Natural killer cell (primary cell): ENCODE measurements at regions not wholly inside any gene's neighbourhood (a gene's known extent, or its start where the extent isn't known, plus 50 kb on each side); places are given as distances from the start of the nearest gene placed in this dataset.

Experiments
- ATAC-seq, 3 donors: fragments of 150-1000 bp in 2 of 3; fragments of 200-7000 bp in 1 of 3; cut with Tn5 transposase; 1 replicate in 1 of 3; 2 replicates in 2 of 3; pipeline ENCODE4 v1.10.0; 2021; ENCODE audit warnings: mild to moderate bottlenecking in 2 of 3, moderate library complexity in 2 of 3
- DNase-seq, 2 donors: peaks; one replicate each; pipeline versions ENCODE4 v3.0.0 to v3.0.0-alpha.2; 2013 to 2021; ENCODE audit warnings: mixed read lengths in 1 of 2
- H3K27ac ChIP-seq: one replicate; pipeline ENCODE4 v1.5.1; 2013; ENCODE audit warnings: mild to moderate bottlenecking, low read length
- H3K27me3 ChIP-seq: one replicate; pipeline ENCODE4 v1.6.1; 2013; ENCODE audit warnings: low read length; ENCODE audit not compliant: control insufficient read depth, insufficient read depth
- H3K36me3 ChIP-seq: one replicate; pipeline ENCODE4 v1.6.1; 2013; ENCODE audit warnings: low read length; ENCODE audit not compliant: control insufficient read depth, insufficient read depth
- H3K4me1 ChIP-seq: one replicate; pipeline ENCODE4 v1.6.1; 2013; ENCODE audit warnings: low read length; ENCODE audit not compliant: control insufficient read depth, insufficient read depth
- H3K4me3 ChIP-seq: one replicate; pipeline ENCODE4 v1.5.1; 2013; ENCODE audit warnings: low read length
- H3K9me3 ChIP-seq: one replicate; pipeline ENCODE4 v1.6.1; 2013; ENCODE audit warnings: low read length; ENCODE audit not compliant: control insufficient read depth, insufficient read depth
- H3K27ac Mint-ChIP-seq, 2 donors: one replicate each; pipeline ENCODE4 v1.8.0; 2022; ENCODE audit warnings: mild to moderate bottlenecking in 2 of 2, mixed read lengths in 2 of 2, moderate library complexity in 1 of 2
- H3K27me3 Mint-ChIP-seq, 2 donors: one replicate each; pipeline ENCODE4 v1.8.0; 2022; ENCODE audit warnings: low read depth in 2 of 2, mixed read lengths in 2 of 2
- H3K36me3 Mint-ChIP-seq: one replicate; pipeline ENCODE4 v1.8.0; 2022; ENCODE audit warnings: mixed read lengths
- H3K4me1 Mint-ChIP-seq, 2 donors: one replicate each; pipeline ENCODE4 v1.8.0; 2022; ENCODE audit warnings: mixed read lengths in 2 of 2
- H3K4me3 Mint-ChIP-seq: one replicate; pipeline ENCODE4 v1.8.0; 2022; ENCODE audit warnings: mild to moderate bottlenecking, moderate library complexity, mixed read lengths
- H3K9me3 Mint-ChIP-seq, 2 donors: one replicate each; pipeline ENCODE4 v1.8.0; 2022; ENCODE audit warnings: mixed read lengths in 2 of 2
- WGBS: methylation state at CpG from one replicate; pipeline ENCODE4 v1.1.7; 2013; ENCODE audit warnings: missing lambda C conversion rate; ENCODE audit not compliant: insufficient coverage; 5-methylcytosine and 5-hydroxymethylcytosine counted together
- intact Hi-C: fragments of 100-400 bp; cut with micrococcal nuclease; formaldehyde crosslinking; loops from one replicate; pipeline ENCODE4 v1.14.2; 2022
- TF ChIP-seq, protein P1 (sequence below): fragments of 200-600 bp; IDR thresholded peaks from one replicate; pipeline ENCODE4 v1.8.0; 2022; ENCODE audit warnings: antibody characterized with exemption

DNA sequence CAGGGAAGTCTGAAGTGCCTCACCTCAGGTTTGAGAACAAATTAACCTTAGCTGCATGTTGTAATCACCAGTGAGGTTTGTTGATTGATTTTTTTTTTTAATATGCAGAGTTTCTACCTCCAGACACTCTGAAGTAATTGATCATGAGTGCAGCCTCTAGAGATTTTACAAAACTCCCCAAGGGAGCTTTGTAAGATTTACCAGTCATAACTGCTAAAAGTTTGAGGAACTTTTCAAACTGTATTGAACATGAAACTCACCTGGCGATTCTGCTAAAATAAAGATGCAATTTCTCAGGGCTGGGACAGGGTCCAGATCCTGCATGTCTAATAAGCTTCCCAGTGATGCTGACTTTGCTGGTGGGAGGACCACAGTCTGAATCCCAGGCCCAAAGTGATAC, 339.6 kb upstream of the DCC start:
- H3K36me3 Mint-ChIP-seq = no peaks in the 10 kb centered on the region
- no peak overlapping the region for H3K4me3 Mint-ChIP-seq
- peaks cover 4% of the 10 kb centered on the region for H3K9me3 ChIP-seq
- ATAC-seq (no peak), DNase-seq (no peak)
- H3K27ac Mint-ChIP-seq = no peak overlapping the region
- no peaks in the 10 kb centered on the region for H3K4me1 Mint-ChIP-seq
- H3K4me1 ChIP-seq = no peaks in the 10 kb centered on the region
- TF ChIP-seq, protein P1, sequence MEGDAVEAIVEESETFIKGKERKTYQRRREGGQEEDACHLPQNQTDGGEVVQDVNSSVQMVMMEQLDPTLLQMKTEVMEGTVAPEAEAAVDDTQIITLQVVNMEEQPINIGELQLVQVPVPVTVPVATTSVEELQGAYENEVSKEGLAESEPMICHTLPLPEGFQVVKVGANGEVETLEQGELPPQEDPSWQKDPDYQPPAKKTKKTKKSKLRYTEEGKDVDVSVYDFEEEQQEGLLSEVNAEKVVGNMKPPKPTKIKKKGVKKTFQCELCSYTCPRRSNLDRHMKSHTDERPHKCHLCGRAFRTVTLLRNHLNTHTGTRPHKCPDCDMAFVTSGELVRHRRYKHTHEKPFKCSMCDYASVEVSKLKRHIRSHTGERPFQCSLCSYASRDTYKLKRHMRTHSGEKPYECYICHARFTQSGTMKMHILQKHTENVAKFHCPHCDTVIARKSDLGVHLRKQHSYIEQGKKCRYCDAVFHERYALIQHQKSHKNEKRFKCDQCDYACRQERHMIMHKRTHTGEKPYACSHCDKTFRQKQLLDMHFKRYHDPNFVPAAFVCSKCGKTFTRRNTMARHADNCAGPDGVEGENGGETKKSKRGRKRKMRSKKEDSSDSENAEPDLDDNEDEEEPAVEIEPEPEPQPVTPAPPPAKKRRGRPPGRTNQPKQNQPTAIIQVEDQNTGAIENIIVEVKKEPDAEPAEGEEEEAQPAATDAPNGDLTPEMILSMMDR = no peak
- peaks cover 0 to 7% of the 10 kb centered on the region in 2 donors for H3K9me3 Mint-ChIP-seq
- no peaks in the 10 kb centered on the region for H3K36me3 ChIP-seq
- intact Hi-C loops = no loop called here
- no peak overlapping the region for H3K27ac ChIP-seq
- WGBS = 88% methylated on average over 1 of the region's 1 CpG
- no peak overlapping the region for H3K4me3 ChIP-seq
- no peaks in the 10 kb centered on the region for H3K27me3 ChIP-seq
- no peaks in the 10 kb centered on the region for H3K27me3 Mint-ChIP-seq

DNA sequence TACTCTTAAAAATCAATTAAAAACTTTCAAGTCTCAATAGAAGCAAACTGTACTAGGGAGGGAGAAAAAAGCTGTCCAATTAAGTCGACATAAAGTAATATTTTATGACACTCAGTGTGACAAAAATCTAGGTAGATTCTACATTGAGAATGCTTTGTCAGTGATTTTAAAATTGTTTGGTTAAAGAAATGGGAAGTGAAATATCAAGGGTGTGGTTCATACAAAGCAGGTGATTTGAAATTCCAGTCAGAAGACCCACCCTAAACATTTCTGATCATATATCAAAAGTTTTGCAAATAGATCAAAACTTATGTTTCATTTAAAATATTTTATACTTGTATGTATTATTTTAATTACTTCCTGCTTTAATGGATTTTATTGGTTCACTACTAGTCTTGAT, 338.9 kb upstream of the DCC start:
- H3K27me3 ChIP-seq = no peaks in the 10 kb centered on the region
- Mint-ChIP-seq H3K4me3 (no peak overlapping the region), H3K9me3 (peaks cover 0 to 5% of the 10 kb centered on the region in 2 donors), H3K27me3 (no peaks in the 10 kb centered on the region), H3K36me3 (no peaks in the 10 kb centered on the region), H3K27ac (no peak overlapping the region), H3K4me1 (no peaks in the 10 kb centered on the region)
- no peak overlapping the region for H3K27ac ChIP-seq
- peaks cover 4% of the 10 kb centered on the region for H3K9me3 ChIP-seq
- H3K36me3 ChIP-seq = no peaks in the 10 kb centered on the region
- H3K4me1 ChIP-seq = no peaks in the 10 kb centered on the region
- 88% methylated on average over 1 of the region's 1 CpG for WGBS
- H3K4me3 ChIP-seq = no peak overlapping the region
- ATAC-seq (no peak), DNase-seq (no peak)
- intact Hi-C loops = no loop called here
- TF ChIP-seq, protein P1 = no peak

DNA sequence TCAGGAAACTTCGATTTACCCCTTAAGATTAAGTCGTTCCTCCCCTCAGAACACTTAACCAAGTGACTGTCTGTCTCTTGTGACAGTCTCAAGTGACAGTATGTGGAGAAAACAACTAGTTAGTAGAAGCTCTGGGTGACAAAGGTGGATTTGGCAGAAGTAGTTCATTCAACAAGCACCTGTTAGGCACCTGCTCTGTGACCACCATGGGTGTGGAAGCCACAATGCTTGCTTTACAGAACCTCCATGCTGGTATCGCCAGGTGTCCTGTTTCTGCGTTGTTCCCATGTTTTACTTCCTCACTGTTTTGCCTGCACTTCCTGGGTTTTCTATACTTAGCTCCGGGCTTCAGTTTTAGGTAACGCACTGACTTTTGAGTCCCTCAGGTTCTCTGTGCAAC, 337.4 kb upstream of the DCC start:
- H3K27ac Mint-ChIP-seq = no peak overlapping the region
- 81% methylated on average over 6 of the region's 6 CpGs for WGBS
- H3K4me3 ChIP-seq = no peak overlapping the region
- no peaks in the 10 kb centered on the region for H3K4me1 Mint-ChIP-seq
- ATAC-seq (no peak), DNase-seq (no peak)
- TF ChIP-seq, protein P1 = no peak
- no peak overlapping the region for H3K27ac ChIP-seq
- no peak overlapping the region for H3K4me3 Mint-ChIP-seq
- H3K4me1 ChIP-seq = no peaks in the 10 kb centered on the region
- H3K36me3 Mint-ChIP-seq = no peaks in the 10 kb centered on the region
- H3K27me3 Mint-ChIP-seq = no peaks in the 10 kb centered on the region
- intact Hi-C loops = no loop called here
- H3K36me3 ChIP-seq = no peaks in the 10 kb centered on the region
- H3K9me3 Mint-ChIP-seq = peaks cover 0 to 6% of the 10 kb centered on the region in 2 donors
- no peaks in the 10 kb centered on the region for H3K27me3 ChIP-seq
- H3K9me3 ChIP-seq = peaks cover 4% of the 10 kb centered on the region

DNA sequence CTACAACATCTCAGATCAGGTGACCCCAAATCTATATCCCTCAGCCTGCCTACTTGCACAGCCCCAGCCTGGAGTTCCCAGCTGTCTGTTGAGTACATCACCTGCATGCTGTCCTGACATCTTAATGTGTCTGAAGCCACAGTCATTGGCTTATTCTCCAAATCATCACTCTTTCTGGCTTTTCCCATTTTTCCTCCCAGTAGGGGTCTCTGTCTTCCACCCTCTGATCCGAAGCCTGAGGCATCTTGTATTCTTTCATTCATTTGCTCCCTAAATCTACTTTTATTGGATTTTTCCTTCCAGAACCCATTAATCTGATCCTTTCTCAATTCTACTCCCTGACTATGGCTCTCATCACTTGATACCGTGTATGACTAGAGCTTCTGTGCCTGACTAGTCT, 332.9 kb upstream of the DCC start:
- Mint-ChIP-seq H3K4me3 (no peak overlapping the region), H3K36me3 (no peaks in the 10 kb centered on the region), H3K4me1 (no peaks in the 10 kb centered on the region), H3K27ac (no peak overlapping the region), H3K9me3 (peaks cover 6 to 8% of the 10 kb centered on the region in 2 donors), H3K27me3 (no peaks in the 10 kb centered on the region)
- TF ChIP-seq, protein P1 = no peak
- no peak overlapping the region for H3K4me3 ChIP-seq
- H3K36me3 ChIP-seq = no peaks in the 10 kb centered on the region
- H3K27me3 ChIP-seq = no peaks in the 10 kb centered on the region
- DNase-seq (no peak), ATAC-seq (no peak)
- WGBS = 81% methylated on average over 2 of the region's 2 CpGs
- H3K27ac ChIP-seq = no peak overlapping the region
- H3K9me3 ChIP-seq = no peaks in the 10 kb centered on the region
- no peaks in the 10 kb centered on the region for H3K4me1 ChIP-seq
- intact Hi-C loops = no loop called here
